IMR-90 (cell line): ENCODE measurements at regions not wholly inside any gene's neighbourhood (a gene's known extent, or its start where the extent isn't known, plus 50 kb on each side); places are given as distances from the start of the nearest gene placed in this dataset.

ENCODE experiments used
- BHLHE40 ChIP-seq: fragments of 150-350 bp; IDR thresholded peaks from 2 replicates; pipeline ENCODE4 v1.6.1; 2016; ENCODE audit warnings: mild to moderate bottlenecking, low read depth, low read length
- CEBPB ChIP-seq: IDR thresholded peaks from 2 replicates; pipeline ENCODE4 v1.6.1; 2012; ENCODE audit warnings: low read depth, low read length, improper control_type of control experiment
- CHD1 ChIP-seq: IDR thresholded peaks from 2 replicates; pipeline ENCODE4 v1.6.1; 2012; ENCODE audit warnings: low read depth, low read length, improper control_type of control experiment
- FOS ChIP-seq: fragments of 150-350 bp; IDR thresholded peaks from 2 replicates; pipeline ENCODE4 v1.6.1; 2016; ENCODE audit warnings: low read depth, low read length
- MAFK ChIP-seq: IDR thresholded peaks from 2 replicates; pipeline ENCODE4 v1.6.1; 2012; ENCODE audit warnings: low read depth, low read length, improper control_type of control experiment
- MAZ ChIP-seq: IDR thresholded peaks from 2 replicates; pipeline ENCODE4 v1.6.1; 2012; ENCODE audit warnings: low read depth, mild to moderate bottlenecking, low read length, improper control_type of control experiment, moderate library complexity, borderline replicate concordance
- POLR2A ChIP-seq: IDR thresholded peaks from 2 replicates; pipeline ENCODE4 v1.6.1; 2012; ENCODE audit warnings: mild to moderate bottlenecking, low read depth, low read length
- RAD21 ChIP-seq: IDR thresholded peaks from 2 replicates; pipeline ENCODE4 v1.6.1; 2012; ENCODE audit warnings: low read length, improper control_type of control experiment
- RCOR1 ChIP-seq: IDR thresholded peaks from 2 replicates; pipeline ENCODE4 v1.6.1; 2012; ENCODE audit warnings: mild to moderate bottlenecking, low read length, improper control_type of control experiment; ENCODE audit not compliant: insufficient replicate concordance
- SMC3 ChIP-seq: fragments of 150-350 bp; IDR thresholded peaks from 2 replicates; pipeline ENCODE4 v1.6.1; 2016; ENCODE audit warnings: low read depth, mild to moderate bottlenecking, antibody characterized with exemption, low read length, moderate library complexity
- TF ChIP-seq, protein P1 (sequence below): conservative IDR thresholded peaks from 2 replicates; pipeline ENCODE4 v1.5.1; 2012; ENCODE audit warnings: mild to moderate bottlenecking, low read depth, low read length, improper control_type of control experiment
- TF ChIP-seq, protein P2 (sequence below): fragments of 150-350 bp; IDR thresholded peaks from 2 replicates; pipeline ENCODE4 v1.6.1; 2016; ENCODE audit warnings: low read depth, mild to moderate bottlenecking, low read length, moderate library complexity, borderline replicate concordance
- TF ChIP-seq, protein P3 (sequence below): fragments of 150-350 bp; IDR thresholded peaks from 2 replicates; pipeline ENCODE4 v1.6.1; 2017; ENCODE audit warnings: mild to moderate bottlenecking, antibody characterized with exemption, low read length, low read depth

DNA sequence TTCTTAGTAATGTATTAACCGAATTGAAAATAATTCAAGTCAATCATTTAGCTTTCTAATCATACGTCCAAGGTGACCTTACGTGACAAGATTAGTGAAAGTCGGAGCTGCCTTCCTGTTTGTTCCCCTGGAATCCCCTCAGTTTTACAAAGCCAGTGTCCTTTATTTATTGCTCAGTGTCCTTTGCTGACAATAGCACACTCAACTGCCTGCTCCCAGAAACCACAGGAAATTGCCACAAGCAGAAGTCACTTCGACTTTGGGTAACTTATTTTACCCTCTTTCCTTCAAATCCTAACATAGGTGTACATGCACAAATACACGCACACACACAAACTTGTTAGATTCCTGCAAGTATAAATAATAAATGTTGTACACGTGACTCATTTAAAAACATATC, 1167.7 kb upstream of the ADGRB3 start:
- TF ChIP-seq MAFK = no peak
- TF ChIP-seq, protein P1, sequence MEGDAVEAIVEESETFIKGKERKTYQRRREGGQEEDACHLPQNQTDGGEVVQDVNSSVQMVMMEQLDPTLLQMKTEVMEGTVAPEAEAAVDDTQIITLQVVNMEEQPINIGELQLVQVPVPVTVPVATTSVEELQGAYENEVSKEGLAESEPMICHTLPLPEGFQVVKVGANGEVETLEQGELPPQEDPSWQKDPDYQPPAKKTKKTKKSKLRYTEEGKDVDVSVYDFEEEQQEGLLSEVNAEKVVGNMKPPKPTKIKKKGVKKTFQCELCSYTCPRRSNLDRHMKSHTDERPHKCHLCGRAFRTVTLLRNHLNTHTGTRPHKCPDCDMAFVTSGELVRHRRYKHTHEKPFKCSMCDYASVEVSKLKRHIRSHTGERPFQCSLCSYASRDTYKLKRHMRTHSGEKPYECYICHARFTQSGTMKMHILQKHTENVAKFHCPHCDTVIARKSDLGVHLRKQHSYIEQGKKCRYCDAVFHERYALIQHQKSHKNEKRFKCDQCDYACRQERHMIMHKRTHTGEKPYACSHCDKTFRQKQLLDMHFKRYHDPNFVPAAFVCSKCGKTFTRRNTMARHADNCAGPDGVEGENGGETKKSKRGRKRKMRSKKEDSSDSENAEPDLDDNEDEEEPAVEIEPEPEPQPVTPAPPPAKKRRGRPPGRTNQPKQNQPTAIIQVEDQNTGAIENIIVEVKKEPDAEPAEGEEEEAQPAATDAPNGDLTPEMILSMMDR = no peak
- TF ChIP-seq POLR2A = no peak
- TF ChIP-seq, protein P2, sequence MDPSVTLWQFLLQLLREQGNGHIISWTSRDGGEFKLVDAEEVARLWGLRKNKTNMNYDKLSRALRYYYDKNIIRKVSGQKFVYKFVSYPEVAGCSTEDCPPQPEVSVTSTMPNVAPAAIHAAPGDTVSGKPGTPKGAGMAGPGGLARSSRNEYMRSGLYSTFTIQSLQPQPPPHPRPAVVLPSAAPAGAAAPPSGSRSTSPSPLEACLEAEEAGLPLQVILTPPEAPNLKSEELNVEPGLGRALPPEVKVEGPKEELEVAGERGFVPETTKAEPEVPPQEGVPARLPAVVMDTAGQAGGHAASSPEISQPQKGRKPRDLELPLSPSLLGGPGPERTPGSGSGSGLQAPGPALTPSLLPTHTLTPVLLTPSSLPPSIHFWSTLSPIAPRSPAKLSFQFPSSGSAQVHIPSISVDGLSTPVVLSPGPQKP = no peak
- TF ChIP-seq BHLHE40 = no peak
- no peak for TF ChIP-seq SMC3
- no peak for TF ChIP-seq MAZ
- TF ChIP-seq, protein P3, sequence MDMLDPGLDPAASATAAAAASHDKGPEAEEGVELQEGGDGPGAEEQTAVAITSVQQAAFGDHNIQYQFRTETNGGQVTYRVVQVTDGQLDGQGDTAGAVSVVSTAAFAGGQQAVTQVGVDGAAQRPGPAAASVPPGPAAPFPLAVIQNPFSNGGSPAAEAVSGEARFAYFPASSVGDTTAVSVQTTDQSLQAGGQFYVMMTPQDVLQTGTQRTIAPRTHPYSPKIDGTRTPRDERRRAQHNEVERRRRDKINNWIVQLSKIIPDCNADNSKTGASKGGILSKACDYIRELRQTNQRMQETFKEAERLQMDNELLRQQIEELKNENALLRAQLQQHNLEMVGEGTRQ = no peak
- TF ChIP-seq CEBPB = no peak
- no peak for TF ChIP-seq RCOR1
- no peak for TF ChIP-seq FOS
- TF ChIP-seq CHD1 = no peak
- no peak for TF ChIP-seq RAD21
